ENCODE measurements at regions not wholly inside any gene's neighbourhood (a gene's known extent, or its start where the extent isn't known, plus 50 kb on each side); places are given as distances from the start of the nearest gene placed in this dataset.
"Not testable (repeated sequence)": the region's sequence is repeated elsewhere in the genome, so short reads cannot be mapped to it uniquely, and the experiment has no call there.

- WGBS, 2 donors: 72 to 76% methylated on average over 5 of the region's 5 CpGs
Observed at GRCh38 chr10:33478089-33478674, 143.7 kb upstream of the NRP1 start.

GRCh38 chr10:33477291-33478088, 143.0 kb upstream of the NRP1 start:
- Histone ChIP-seq H3K36me3 (ENCODE audit: low read depth, missing control alignments) (no peaks in the 10 kb centered on the region), H3K27ac (no peak overlapping the region), H3K9me3 (no peaks in the 10 kb centered on the region), H3K4me3 (no peak overlapping the region), H3K27me3 (no peaks in the 10 kb centered on the region), H3K4me1 (no peaks in the 10 kb centered on the region)
- TF ChIP-seq CTCF (IDR thresholded peaks at IDR 0.05) (no peak), POLR2A (IDR thresholded peaks at IDR 0.05) (no peak)
- no peak for DNase-seq
- WGBS, 2 donors: 67 to 70% methylated on average over 7 of the region's 7 CpGs
- intact Hi-C loops (cut with DNase I; ENCODE audit: low total_unique reads): no loop called here

More at GRCh38 chr10:33478089-33478674, 143.7 kb upstream of the NRP1 start:
- intact Hi-C loops (cut with DNase I; ENCODE audit: low total_unique reads): no loop called here
- Histone ChIP-seq H3K4me3 (no peak overlapping the region), H3K36me3 (ENCODE audit: low read depth, missing control alignments) (no peaks in the 10 kb centered on the region), H3K9me3 (no peaks in the 10 kb centered on the region), H3K27me3 (no peaks in the 10 kb centered on the region), H3K4me1 (no peaks in the 10 kb centered on the region), H3K27ac (no peak overlapping the region)
- TF ChIP-seq POLR2A (IDR thresholded peaks at IDR 0.05) (no peak), CTCF (IDR thresholded peaks at IDR 0.05) (no peak)
- no peak for DNase-seq

GRCh38 chr10:33476757-33477273, 142.3 kb upstream of the NRP1 start:
- 72 to 73% methylated on average over 13 of the region's 13 CpGs for WGBS, 2 donors
- TF ChIP-seq POLR2A (IDR thresholded peaks at IDR 0.05) (no peak), CTCF (IDR thresholded peaks at IDR 0.05) (no peak)
- no peaks in the 10 kb centered on the region for H3K9me3 ChIP-seq
- H3K4me3 ChIP-seq: no peak overlapping the region
- intact Hi-C loops (cut with DNase I; ENCODE audit: low total_unique reads): no loop called here
- no peaks in the 10 kb centered on the region for H3K36me3 ChIP-seq (ENCODE audit: low read depth, missing control alignments)
- no peaks in the 10 kb centered on the region for H3K27me3 ChIP-seq
- no peak for DNase-seq
- H3K4me1 ChIP-seq: no peaks in the 10 kb centered on the region
- no peak overlapping the region for H3K27ac ChIP-seq

- no peak for TF ChIP-seq CTCF (IDR thresholded peaks at IDR 0.05)
Observed at GRCh38 chr10:33473688-33474087, 139.2 kb upstream of the NRP1 start.

GRCh38 chr10:33468006-33468405, 133.5 kb upstream of the NRP1 start:
- H3K4me1 ChIP-seq; H3K36me3 ChIP-seq (ENCODE audit: low read depth, missing control alignments); DNase-seq; H3K9me3 ChIP-seq; H3K27me3 ChIP-seq; H3K27ac ChIP-seq; intact Hi-C loops (cut with DNase I; ENCODE audit: low total_unique reads): not testable (repeated sequence)
- H3K4me3 ChIP-seq: peak overlapping the region; percentile 29 to 36
- WGBS, 2 donors: 79% methylated on average over 28 of the region's 28 CpGs; no CpG with 5 or more reads in 1 of the 2 donors

More at GRCh38 chr10:33473688-33474087, 139.2 kb upstream of the NRP1 start:
- DNase-seq: no peak
- intact Hi-C loops (cut with DNase I; ENCODE audit: low total_unique reads): no loop called here
- no peak overlapping the region for H3K27ac ChIP-seq
- 67 to 79% methylated on average over 3 of the region's 3 CpGs for WGBS, 2 donors
- no peaks in the 10 kb centered on the region for H3K27me3 ChIP-seq
- no peaks in the 10 kb centered on the region for H3K4me1 ChIP-seq
- no peak overlapping the region for H3K4me3 ChIP-seq
- H3K9me3 ChIP-seq: no peaks in the 10 kb centered on the region
- H3K36me3 ChIP-seq (ENCODE audit: low read depth, missing control alignments): no peaks in the 10 kb centered on the region
